A549 (cell line): ENCODE measurements at regions not wholly inside any gene's neighbourhood (a gene's known extent, or its start where the extent isn't known, plus 50 kb on each side); places are given as distances from the start of the nearest gene placed in this dataset.

ENCODE experiments used
- ATAC-seq, 2 experiments: fragments of 200-7000 bp in 1 of 2; fragments of >200 bp in 1 of 2; cut with Nextera tagmentation in 1 of 2; cut with Tn5 transposase in 1 of 2; 3 replicates each; pipeline versions ENCODE4 v1.8.0 to v1.9.1; 2018 to 2020; ENCODE audit warnings: mild to moderate bottlenecking in 1 of 2, moderate library complexity in 1 of 2
- CTCF ChIA-PET: fragments of 300-600 bp; sonication (Branson Sonifier 250); formaldehyde crosslinking; extraction: SDS; loops from one replicate; lab custom pipeline; 2021; ENCODE audit warnings: antibody characterized with exemption, inconsistent platforms; lab: Yijun Ruan, JAX
- POLR2A ChIA-PET: fragments of 350-600 bp; formaldehyde crosslinking; extraction: SDS; loops from one replicate; lab custom pipeline; 2021; ENCODE audit warnings: antibody characterized with exemption, inconsistent platforms; lab: Yijun Ruan, JAX
- DNase-seq, 2 experiments: peaks; one replicate each; pipeline versions ENCODE4 v3.0.0 to v3.0.0-alpha.2; 2011 to 2016; ENCODE audit warnings: low read depth in 1 of 2, low spot score in 1 of 2
- FAIRE-seq: peaks from 2 replicates; lab custom pipeline; 2011; peaks lifted over from hg19 to GRCh38; lab: Jason Lieb, UNC
- H3K27ac ChIP-seq, 2 experiments: fragments of >200 bp; sonication (Bioruptor Twin); formaldehyde crosslinking; 3 replicates each; pipeline ENCODE4 v1.5.1; 2016 to 2017
- H3K4me1 ChIP-seq: fragments of >200 bp; sonication (Bioruptor Twin); formaldehyde crosslinking; 3 replicates; pipeline ENCODE4 v1.6.1; 2016
- H3K4me2 ChIP-seq: fragments of >200 bp; sonication (Bioruptor Twin); formaldehyde crosslinking; 3 replicates; pipeline ENCODE4 v1.6.1; 2016
- H3K4me3 ChIP-seq: fragments of >200 bp; sonication (Bioruptor Twin); formaldehyde crosslinking; 3 replicates; pipeline ENCODE4 v1.5.1; 2016
- H3K9me3 ChIP-seq: fragments of >200 bp; sonication (Bioruptor Twin); formaldehyde crosslinking; 3 replicates; pipeline ENCODE4 v1.6.1; 2016
- CEBPB ChIP-seq, 2 experiments: fragments of >200 bp in 1 of 2; sonication (Bioruptor Twin) in 1 of 2; formaldehyde crosslinking in 1 of 2; IDR thresholded peaks; 2 replicates each; pipeline ENCODE4 v1.6.1; 2012 to 2016
- EHF ChIP-seq: fragments of 250-450 bp; sonication (Bioruptor Pico); IDR thresholded peaks from 2 replicates; pipeline ENCODE4 v1.5.0; 2020; ENCODE audit warnings: mild to moderate bottlenecking
- EP300 ChIP-seq, 2 experiments: fragments of >200 bp; sonication (Bioruptor Twin); formaldehyde crosslinking; IDR thresholded peaks; 2 replicates in 1 of 2; 3 replicates in 1 of 2; pipeline ENCODE4 v1.6.1; 2016 to 2017
- ESRRA ChIP-seq: fragments of 150-350 bp; IDR thresholded peaks from 2 replicates; pipeline ENCODE4 v1.6.1; 2014; ENCODE audit warnings: mild to moderate bottlenecking, low read length, borderline replicate concordance
- FOSB ChIP-seq: fragments of 250-450 bp; sonication (Bioruptor Pico); IDR thresholded peaks from 2 replicates; pipeline ENCODE4 v1.5.0; 2020; ENCODE audit warnings: mild to moderate bottlenecking, moderate library complexity
- FOSL2 ChIP-seq, 2 experiments: fragments of 450-650 bp in 1 of 2; fragments of >200 bp in 1 of 2; sonication (Bioruptor Twin) in 1 of 2; formaldehyde crosslinking; IDR thresholded peaks; 2 replicates each; pipeline versions ENCODE4 v1.5.0 to v1.6.1; 2016 to 2020; ENCODE audit warnings: mild to moderate bottlenecking in 1 of 2, moderate library complexity in 1 of 2
- GATA3 ChIP-seq: IDR thresholded peaks from 2 replicates; pipeline ENCODE4 v1.6.1; 2012; ENCODE audit warnings: borderline replicate concordance
- MAFK ChIP-seq: fragments of 450-650 bp; IDR thresholded peaks from 2 replicates; pipeline ENCODE4 v1.6.1; 2014; ENCODE audit not compliant: partially characterized antibody
- MAZ ChIP-seq: fragments of 150-350 bp; IDR thresholded peaks from 2 replicates; pipeline ENCODE4 v1.6.1; 2014; ENCODE audit warnings: antibody characterized with exemption, low read depth, low read length, borderline replicate concordance
- NPAS2 ChIP-seq: fragments of 250-450 bp; sonication (Bioruptor Pico); IDR thresholded peaks from 2 replicates; pipeline ENCODE4 v1.8.0; 2022; ENCODE audit warnings: mild to moderate bottlenecking, moderate library complexity, borderline replicate concordance
- POLR2AphosphoS2 ChIP-seq: conservative IDR thresholded peaks from 2 replicates; pipeline ENCODE4 v1.6.1; 2012; ENCODE audit warnings: low read length, improper control_type of control experiment, inconsistent platforms
- RARB ChIP-seq: fragments of 250-450 bp; sonication (Bioruptor Pico); IDR thresholded peaks from 2 replicates; pipeline ENCODE4 v1.8.0; 2021; ENCODE audit warnings: mild to moderate bottlenecking, moderate library complexity
- SREBF2 ChIP-seq: fragments of 450-650 bp; IDR thresholded peaks from 2 replicates; pipeline ENCODE4 v1.6.1; 2014; ENCODE audit warnings: mild to moderate bottlenecking, moderate library complexity
- TFCP2L1 ChIP-seq: fragments of 250-450 bp; sonication (Bioruptor Pico); IDR thresholded peaks from 2 replicates; pipeline ENCODE4 v1.5.0; 2021; ENCODE audit warnings: mild to moderate bottlenecking
- TP53 ChIP-seq: fragments of 250-450 bp; sonication (Bioruptor Pico); IDR thresholded peaks from 2 replicates; pipeline ENCODE4 v1.5.0; 2021; ENCODE audit warnings: mild to moderate bottlenecking, moderate library complexity
- ZC3H11A ChIP-seq: fragments of 450-650 bp; IDR thresholded peaks from 2 replicates; pipeline ENCODE4 v1.6.1; 2014; ENCODE audit warnings: antibody characterized with exemption, mild to moderate bottlenecking
- ZFP36 ChIP-seq: fragments of 450-650 bp; IDR thresholded peaks from 2 replicates; pipeline ENCODE4 v1.6.1; 2014; ENCODE audit warnings: borderline replicate concordance; ENCODE audit not compliant: partially characterized antibody
- WGBS: methylation state at CpG from one replicate; pipeline ENCODE4 v1.1.6; 2017; ENCODE audit errors: missing lambda C conversion rate; 5-methylcytosine and 5-hydroxymethylcytosine counted together
- TF ChIP-seq, protein P1 (sequence below): fragments of >200 bp; sonication (Bioruptor Twin); formaldehyde crosslinking; IDR thresholded peaks from 3 replicates; pipeline ENCODE4 v1.5.1; 2016
- TF ChIP-seq, protein P2 (sequence below): fragments of >200 bp; sonication (Bioruptor Twin); formaldehyde crosslinking; IDR thresholded peaks from 3 replicates; pipeline ENCODE4 v1.6.1; 2016

DNA sequence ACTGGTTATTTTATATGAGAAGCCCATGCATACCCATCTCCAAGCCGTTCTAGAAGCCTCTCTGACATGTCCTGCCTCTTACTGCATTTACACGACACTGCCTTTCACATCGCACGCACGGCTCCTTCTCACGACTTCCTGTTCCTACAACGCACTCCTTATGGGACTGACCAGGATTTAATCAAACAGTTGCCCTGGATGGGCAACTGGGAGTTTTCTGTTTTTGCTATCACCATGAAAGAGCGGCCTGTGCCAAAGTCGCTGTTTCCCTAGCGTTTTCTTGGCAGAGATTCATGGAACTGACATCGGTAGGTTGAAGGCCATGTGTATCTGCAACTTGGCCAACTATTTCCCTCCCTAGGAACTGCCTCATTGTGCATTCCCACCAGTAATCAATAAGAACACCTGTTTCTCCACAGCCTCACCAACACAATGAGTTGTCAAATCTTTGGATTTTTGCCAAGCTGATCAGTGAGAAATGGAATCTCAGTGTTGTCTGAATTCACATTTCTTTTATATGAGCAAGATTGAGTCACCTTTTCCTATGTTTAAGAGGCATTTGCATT lies 97.2 kb upstream of the OTOS start:
- Histone ChIP-seq H3K4me1 (peaks cover 12% of the 10 kb centered on the region), H3K4me3 (no peak overlapping the region), H3K4me2 (no peak overlapping the region), H3K9me3 (peaks cover 8% of the 10 kb centered on the region; the same call in 2 of the 3 replicates), H3K27ac (no peak overlapping the region)
- DNase-seq (no peak), ATAC-seq (no peak), FAIRE-seq (no peak)
- ChIA-PET POLR2A (no interaction called here), CTCF (no interaction called here)
- no peak for TF ChIP-seq POLR2AphosphoS2
- TF ChIP-seq SREBF2: no peak
- TF ChIP-seq CEBPB (IDR thresholded peaks at IDR 0.05): no peak
- TF ChIP-seq MAZ: no peak
- no peak for TF ChIP-seq RARB (CRISPR knock-in tag)
- TF ChIP-seq GATA3: no peak
- TF ChIP-seq ZFP36: no peak
- TF ChIP-seq ESRRA: no peak
- TF ChIP-seq, protein P1, sequence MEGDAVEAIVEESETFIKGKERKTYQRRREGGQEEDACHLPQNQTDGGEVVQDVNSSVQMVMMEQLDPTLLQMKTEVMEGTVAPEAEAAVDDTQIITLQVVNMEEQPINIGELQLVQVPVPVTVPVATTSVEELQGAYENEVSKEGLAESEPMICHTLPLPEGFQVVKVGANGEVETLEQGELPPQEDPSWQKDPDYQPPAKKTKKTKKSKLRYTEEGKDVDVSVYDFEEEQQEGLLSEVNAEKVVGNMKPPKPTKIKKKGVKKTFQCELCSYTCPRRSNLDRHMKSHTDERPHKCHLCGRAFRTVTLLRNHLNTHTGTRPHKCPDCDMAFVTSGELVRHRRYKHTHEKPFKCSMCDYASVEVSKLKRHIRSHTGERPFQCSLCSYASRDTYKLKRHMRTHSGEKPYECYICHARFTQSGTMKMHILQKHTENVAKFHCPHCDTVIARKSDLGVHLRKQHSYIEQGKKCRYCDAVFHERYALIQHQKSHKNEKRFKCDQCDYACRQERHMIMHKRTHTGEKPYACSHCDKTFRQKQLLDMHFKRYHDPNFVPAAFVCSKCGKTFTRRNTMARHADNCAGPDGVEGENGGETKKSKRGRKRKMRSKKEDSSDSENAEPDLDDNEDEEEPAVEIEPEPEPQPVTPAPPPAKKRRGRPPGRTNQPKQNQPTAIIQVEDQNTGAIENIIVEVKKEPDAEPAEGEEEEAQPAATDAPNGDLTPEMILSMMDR: no peak
- TF ChIP-seq, protein P2, sequence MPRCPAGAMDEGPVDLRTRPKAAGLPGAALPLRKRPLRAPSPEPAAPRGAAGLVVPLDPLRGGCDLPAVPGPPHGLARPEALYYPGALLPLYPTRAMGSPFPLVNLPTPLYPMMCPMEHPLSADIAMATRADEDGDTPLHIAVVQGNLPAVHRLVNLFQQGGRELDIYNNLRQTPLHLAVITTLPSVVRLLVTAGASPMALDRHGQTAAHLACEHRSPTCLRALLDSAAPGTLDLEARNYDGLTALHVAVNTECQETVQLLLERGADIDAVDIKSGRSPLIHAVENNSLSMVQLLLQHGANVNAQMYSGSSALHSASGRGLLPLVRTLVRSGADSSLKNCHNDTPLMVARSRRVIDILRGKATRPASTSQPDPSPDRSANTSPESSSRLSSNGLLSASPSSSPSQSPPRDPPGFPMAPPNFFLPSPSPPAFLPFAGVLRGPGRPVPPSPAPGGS: no peak
- no peak for TF ChIP-seq ZC3H11A
- no peak for TF ChIP-seq EP300 (IDR thresholded peaks at IDR 0.05)
- TF ChIP-seq NPAS2 (CRISPR knock-in tag): no peak
- no peak for TF ChIP-seq TP53 (CRISPR knock-in tag)
- WGBS: 77% methylated on average over 11 of the region's 11 CpGs

DNA sequence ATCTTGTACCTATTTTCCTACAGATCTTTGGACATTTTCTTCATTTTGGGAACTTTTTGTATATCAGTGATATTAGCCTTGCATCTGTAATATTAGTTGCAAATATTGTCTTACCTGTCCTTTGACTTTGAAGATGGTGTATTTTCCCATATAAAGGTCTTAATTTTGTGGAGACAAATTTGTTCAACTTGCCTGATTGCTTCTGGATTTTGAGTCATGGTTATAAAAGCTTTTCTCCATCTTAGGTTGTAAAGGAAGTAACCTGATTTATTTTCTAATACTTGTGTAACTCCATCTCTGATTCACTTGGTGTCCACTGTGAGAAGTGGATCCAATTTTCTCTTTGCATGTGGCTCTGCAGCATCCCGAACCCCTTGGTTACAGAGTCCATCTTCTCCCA lies 97.7 kb upstream of the OTOS start:
- H3K4me1 ChIP-seq: peaks cover 11% of the 10 kb centered on the region
- H3K4me3 ChIP-seq: no peak overlapping the region
- FAIRE-seq (no peak), ATAC-seq (no peak), DNase-seq (no peak)
- no peak overlapping the region for H3K4me2 ChIP-seq
- POLR2A ChIA-PET: no interaction called here
- WGBS: 32% methylated on average over 1 of the region's 1 CpG
- H3K27ac ChIP-seq: no peak overlapping the region
- TF ChIP-seq ZFP36 (no peak), TFCP2L1 (CRISPR knock-in tag) (no peak), FOSL2 (IDR thresholded peaks at IDR 0.05) (no peak), FOSL2 (CRISPR knock-in tag; IDR thresholded peaks at IDR 0.05) (no peak), FOSB (CRISPR knock-in tag) (no peak), MAFK (no peak), EHF (no peak)
- TF ChIP-seq, protein P2: no peak
- TF ChIP-seq, protein P1: no peak
- peaks cover 8% of the 10 kb centered on the region; the same call in 2 of the 3 replicates for H3K9me3 ChIP-seq
- CTCF ChIA-PET: no interaction called here
